ENCODE measurements at regions not wholly inside any gene's neighbourhood (a gene's known extent, or its start where the extent isn't known, plus 50 kb on each side); places are given as distances from the start of the nearest gene placed in this dataset.

DNA sequence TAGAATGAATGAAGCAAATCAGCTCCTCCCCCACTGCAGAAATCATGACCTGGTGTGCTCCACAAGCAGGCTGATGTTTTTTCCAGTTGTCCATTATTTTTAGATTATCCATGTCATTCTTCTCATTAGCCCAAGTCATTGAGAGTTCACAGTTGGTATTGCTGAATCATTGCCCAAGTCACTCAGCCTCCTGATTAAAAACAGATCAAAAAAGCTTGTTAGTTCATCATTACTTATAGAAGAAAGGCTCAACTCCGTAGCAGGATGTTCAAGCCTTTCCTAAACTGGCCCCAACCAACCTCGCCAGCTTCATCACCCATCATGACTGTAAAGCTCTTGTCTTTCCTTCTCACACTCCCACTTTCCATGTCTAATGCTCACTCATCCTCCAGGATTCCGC, 161.3 kb upstream of the CTTNBP2NL start:
- Histone ChIP-seq H3K4me3 (ENCODE audit: insufficient read depth, low read length, poor library complexity, severe bottlenecking) (no peak overlapping the region), H3K27me3 (ENCODE audit: low read length) (0 out of 2 replicates have a peak, but pooled peaks cover 4% of the 10 kb centered on the region), H4K20me1 (ENCODE audit: low read depth, low read length) (no peaks in the 10 kb centered on the region), H3K79me2 (ENCODE audit: insufficient read depth, low read length) (no peaks in the 10 kb centered on the region), H3K9me2 (replicated peaks; ENCODE audit: insufficient read depth, low read length) (no peaks in the 10 kb centered on the region), H3K36me3 (ENCODE audit: low read length) (no peaks in the 10 kb centered on the region), H2AFZ (ENCODE audit: low read depth, low read length, severe bottlenecking) (no peak overlapping the region), H3F3A (ENCODE audit: insufficient read depth) (no peaks in the 10 kb centered on the region), H3K4me2 (ENCODE audit: low read depth, low read length, poor library complexity, severe bottlenecking) (no peak overlapping the region), H3K27ac (ENCODE audit: low read depth, low read length) (no peak overlapping the region), H3K9me3 (ENCODE audit: insufficient read depth, low read length) (no peaks in the 10 kb centered on the region), H3K9ac (ENCODE audit: low read length) (no peak overlapping the region)
- TF ChIP-seq, protein P1, sequence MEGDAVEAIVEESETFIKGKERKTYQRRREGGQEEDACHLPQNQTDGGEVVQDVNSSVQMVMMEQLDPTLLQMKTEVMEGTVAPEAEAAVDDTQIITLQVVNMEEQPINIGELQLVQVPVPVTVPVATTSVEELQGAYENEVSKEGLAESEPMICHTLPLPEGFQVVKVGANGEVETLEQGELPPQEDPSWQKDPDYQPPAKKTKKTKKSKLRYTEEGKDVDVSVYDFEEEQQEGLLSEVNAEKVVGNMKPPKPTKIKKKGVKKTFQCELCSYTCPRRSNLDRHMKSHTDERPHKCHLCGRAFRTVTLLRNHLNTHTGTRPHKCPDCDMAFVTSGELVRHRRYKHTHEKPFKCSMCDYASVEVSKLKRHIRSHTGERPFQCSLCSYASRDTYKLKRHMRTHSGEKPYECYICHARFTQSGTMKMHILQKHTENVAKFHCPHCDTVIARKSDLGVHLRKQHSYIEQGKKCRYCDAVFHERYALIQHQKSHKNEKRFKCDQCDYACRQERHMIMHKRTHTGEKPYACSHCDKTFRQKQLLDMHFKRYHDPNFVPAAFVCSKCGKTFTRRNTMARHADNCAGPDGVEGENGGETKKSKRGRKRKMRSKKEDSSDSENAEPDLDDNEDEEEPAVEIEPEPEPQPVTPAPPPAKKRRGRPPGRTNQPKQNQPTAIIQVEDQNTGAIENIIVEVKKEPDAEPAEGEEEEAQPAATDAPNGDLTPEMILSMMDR (IDR thresholded peaks at IDR 0.05; ENCODE audit: insufficient read depth, low read length, poor library complexity, severe bottlenecking): no peak
- TF ChIP-seq EZH2phosphoT487 (conservative IDR thresholded peaks at IDR 0.05; ENCODE audit: low read length): no peak

DNA sequence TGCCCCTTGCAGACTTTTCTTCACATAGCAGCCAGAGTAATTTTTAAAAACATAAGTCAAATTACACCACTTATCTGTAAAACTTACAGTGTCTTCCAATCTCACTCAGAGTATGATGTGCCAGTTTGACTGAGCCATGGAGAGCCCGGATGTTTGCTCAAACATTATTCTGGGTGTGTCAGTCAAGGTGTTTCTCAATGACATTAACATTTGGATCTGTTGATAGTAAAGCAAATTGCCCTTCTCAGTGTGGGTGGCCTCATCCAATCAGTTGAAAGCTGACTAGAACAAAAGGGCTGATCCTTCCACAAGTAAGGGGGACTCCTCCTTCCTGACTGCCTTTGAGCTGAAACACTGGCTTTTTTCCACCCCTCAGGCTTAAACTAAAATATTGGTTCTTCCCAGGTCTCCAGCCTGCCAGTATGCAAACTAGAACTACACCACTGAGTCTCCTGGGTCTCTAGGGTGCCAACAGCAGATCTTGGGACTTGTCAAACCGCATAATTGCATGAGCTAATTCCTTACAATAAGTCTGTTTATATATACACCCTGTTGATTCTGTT, 157.9 kb upstream of the CTTNBP2NL start:
- Histone ChIP-seq H3K9me2 (replicated peaks; ENCODE audit: insufficient read depth, low read length) (no peaks in the 10 kb centered on the region), H3K27me3 (ENCODE audit: low read length) (0 out of 2 replicates have a peak, but pooled peaks cover 4% of the 10 kb centered on the region), H3K79me2 (ENCODE audit: insufficient read depth, low read length) (no peaks in the 10 kb centered on the region), H4K20me1 (ENCODE audit: low read depth, low read length) (no peaks in the 10 kb centered on the region), H3K4me2 (ENCODE audit: low read depth, low read length, poor library complexity, severe bottlenecking) (no peak overlapping the region), H3K9me3 (ENCODE audit: insufficient read depth, low read length) (no peaks in the 10 kb centered on the region), H3K9ac (ENCODE audit: low read length) (no peak overlapping the region), H3K36me3 (ENCODE audit: low read length) (no peaks in the 10 kb centered on the region), H3K4me3 (ENCODE audit: insufficient read depth, low read length, poor library complexity, severe bottlenecking) (no peak overlapping the region), H3K27ac (ENCODE audit: low read depth, low read length) (no peak overlapping the region), H3F3A (ENCODE audit: insufficient read depth) (no peaks in the 10 kb centered on the region), H2AFZ (ENCODE audit: low read depth, low read length, severe bottlenecking) (no peak overlapping the region)
- TF ChIP-seq, protein P1 (IDR thresholded peaks at IDR 0.05; ENCODE audit: insufficient read depth, low read length, poor library complexity, severe bottlenecking): no peak
- TF ChIP-seq EZH2phosphoT487 (conservative IDR thresholded peaks at IDR 0.05; ENCODE audit: low read length): no peak

- Histone ChIP-seq H3K9me2 (replicated peaks; ENCODE audit: insufficient read depth, low read length) (no peaks in the 10 kb centered on the region), H3K36me3 (ENCODE audit: low read length) (no peaks in the 10 kb centered on the region), H3K27me3 (ENCODE audit: low read length) (0 out of 2 replicates have a peak, but pooled peaks cover 4% of the 10 kb centered on the region), H3K79me2 (ENCODE audit: insufficient read depth, low read length) (no peaks in the 10 kb centered on the region), H2AFZ (ENCODE audit: low read depth, low read length, severe bottlenecking) (no peak overlapping the region), H3K9me3 (ENCODE audit: insufficient read depth, low read length) (no peaks in the 10 kb centered on the region), H4K20me1 (ENCODE audit: low read depth, low read length) (no peaks in the 10 kb centered on the region), H3K4me3 (ENCODE audit: insufficient read depth, low read length, poor library complexity, severe bottlenecking) (no peak overlapping the region), H3F3A (ENCODE audit: insufficient read depth) (no peaks in the 10 kb centered on the region), H3K4me2 (ENCODE audit: low read depth, low read length, poor library complexity, severe bottlenecking) (no peak overlapping the region), H3K9ac (ENCODE audit: low read length) (no peak overlapping the region), H3K27ac (ENCODE audit: low read depth, low read length) (no peak overlapping the region)
- TF ChIP-seq EZH2phosphoT487 (conservative IDR thresholded peaks at IDR 0.05; ENCODE audit: low read length): no peak
- TF ChIP-seq, protein P1 (IDR thresholded peaks at IDR 0.05; ENCODE audit: insufficient read depth, low read length, poor library complexity, severe bottlenecking): no peak
These were observed 156.2 kb upstream of the CTTNBP2NL start for GRCh38 chr1:112239683-112240330.
